ENCODE measurements at regions not wholly inside any gene's neighbourhood (a gene's known extent, or its start where the extent isn't known, plus 50 kb on each side); places are given as distances from the start of the nearest gene placed in this dataset.

DNA sequence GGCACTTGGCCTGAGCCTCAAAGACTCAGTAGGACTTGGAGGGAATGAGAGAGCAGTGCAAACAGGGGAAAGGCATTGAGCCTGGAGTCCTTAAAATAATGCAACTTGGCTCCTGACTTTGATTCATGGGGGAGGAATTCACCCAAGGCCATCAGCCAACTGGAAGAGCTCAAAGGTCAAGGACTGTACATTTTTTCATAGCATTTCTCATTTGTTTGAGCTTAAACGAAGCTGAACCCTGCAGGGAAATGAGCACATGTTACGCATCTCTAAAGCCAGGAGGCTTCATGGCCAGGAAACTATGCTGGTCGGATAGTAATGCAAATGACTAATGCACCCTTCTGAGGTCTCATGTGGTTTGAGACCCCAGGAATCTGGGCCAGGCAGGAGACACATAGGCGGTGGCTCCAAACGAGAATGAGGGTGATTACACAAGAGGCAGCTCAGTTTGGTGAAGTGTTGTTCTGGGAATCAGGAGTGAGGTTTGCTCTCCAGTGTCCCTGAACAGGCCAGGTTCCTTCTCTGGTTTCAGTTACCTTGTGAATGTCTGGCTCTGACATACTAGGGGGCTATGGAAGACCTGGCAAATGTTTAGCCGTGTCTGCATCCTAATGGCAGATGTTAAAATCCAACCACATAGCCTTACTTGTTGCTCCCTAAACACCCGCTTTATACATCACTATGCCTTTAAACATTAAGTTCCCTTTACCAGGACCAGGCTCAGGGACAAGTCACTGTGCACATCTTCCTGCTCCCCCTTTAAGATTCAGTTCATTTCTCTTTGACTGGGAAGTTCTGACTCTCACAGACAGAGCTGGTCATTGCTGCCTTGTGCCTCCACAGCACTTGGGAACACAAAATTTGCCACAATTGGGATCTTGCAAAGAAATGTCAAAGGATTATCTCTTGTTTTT, 503.9 kb upstream of the USP24 start:
- DNase-seq: no peak
- H3K4me3 ChIP-seq: no peak overlapping the region
- H3K27me3 ChIP-seq (replicated peaks in 1 of 7): peaks cover 0 to 7% (median 0%) of the 10 kb centered on the region in 7 donors
- H3K36me3 ChIP-seq: no peaks in the 10 kb centered on the region
- 48 to 69% (median 64%) methylated on average over 7 of the region's 7 CpGs for WGBS, 5 donors
- H3K9me3 ChIP-seq: no peaks in the 10 kb centered on the region
- intact Hi-C loops (cut with DNase I; ENCODE audit: low total_unique reads): no loop called here
- no peak for TF ChIP-seq POLR2A (IDR thresholded peaks at IDR 0.05)
- peak in 1 of 3 donors; percentile 67 for TF ChIP-seq POLR2AphosphoS5 (IDR thresholded peaks at IDR 0.05)
- TF ChIP-seq, protein P1, sequence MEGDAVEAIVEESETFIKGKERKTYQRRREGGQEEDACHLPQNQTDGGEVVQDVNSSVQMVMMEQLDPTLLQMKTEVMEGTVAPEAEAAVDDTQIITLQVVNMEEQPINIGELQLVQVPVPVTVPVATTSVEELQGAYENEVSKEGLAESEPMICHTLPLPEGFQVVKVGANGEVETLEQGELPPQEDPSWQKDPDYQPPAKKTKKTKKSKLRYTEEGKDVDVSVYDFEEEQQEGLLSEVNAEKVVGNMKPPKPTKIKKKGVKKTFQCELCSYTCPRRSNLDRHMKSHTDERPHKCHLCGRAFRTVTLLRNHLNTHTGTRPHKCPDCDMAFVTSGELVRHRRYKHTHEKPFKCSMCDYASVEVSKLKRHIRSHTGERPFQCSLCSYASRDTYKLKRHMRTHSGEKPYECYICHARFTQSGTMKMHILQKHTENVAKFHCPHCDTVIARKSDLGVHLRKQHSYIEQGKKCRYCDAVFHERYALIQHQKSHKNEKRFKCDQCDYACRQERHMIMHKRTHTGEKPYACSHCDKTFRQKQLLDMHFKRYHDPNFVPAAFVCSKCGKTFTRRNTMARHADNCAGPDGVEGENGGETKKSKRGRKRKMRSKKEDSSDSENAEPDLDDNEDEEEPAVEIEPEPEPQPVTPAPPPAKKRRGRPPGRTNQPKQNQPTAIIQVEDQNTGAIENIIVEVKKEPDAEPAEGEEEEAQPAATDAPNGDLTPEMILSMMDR (IDR thresholded peaks at IDR 0.05 in 8 of 11, conservative IDR thresholded peaks at IDR 0.05 in 3 of 11): no peak
- H3K4me1 ChIP-seq: peaks cover 0 to 12% (median 2%) of the 10 kb centered on the region in 6 donors
- H3K27ac ChIP-seq: peak overlapping the region in 7 of 8 donors; percentile 37 to 68 (median 49)

DNA sequence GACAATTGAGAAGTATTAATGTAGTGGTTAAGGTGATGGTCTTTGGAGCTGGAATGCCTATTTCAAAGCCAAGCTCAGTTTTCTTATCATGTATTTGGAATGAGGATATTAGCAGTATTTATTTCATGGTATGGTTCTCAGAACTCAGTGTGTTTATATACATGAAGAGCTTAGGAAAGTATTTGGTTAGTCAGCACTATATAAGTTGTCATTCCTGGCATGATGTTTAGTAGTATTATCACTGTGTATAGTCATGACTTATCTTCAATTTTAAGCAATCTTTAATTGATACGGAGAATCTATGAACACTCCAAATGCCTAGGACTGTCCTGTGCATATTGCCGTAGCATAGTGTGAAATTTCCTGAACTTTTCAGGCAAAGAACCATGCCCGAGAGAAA, 501.9 kb upstream of the USP24 start:
- intact Hi-C loops (cut with DNase I; ENCODE audit: low total_unique reads): no loop called here
- DNase-seq: no peak
- 87 to 91% (median 89%) methylated on average over 3 of the region's 3 CpGs for WGBS, 5 donors
- TF ChIP-seq POLR2A (IDR thresholded peaks at IDR 0.05) (no peak), POLR2AphosphoS5 (IDR thresholded peaks at IDR 0.05) (no peak)
- TF ChIP-seq, protein P1 (IDR thresholded peaks at IDR 0.05 in 8 of 11, conservative IDR thresholded peaks at IDR 0.05 in 3 of 11): no peak
- Histone ChIP-seq H3K9me3 (no peaks in the 10 kb centered on the region), H3K27ac (peak overlapping the region in 4 of 8 donors; percentile 28 to 54 (median 48)), H3K36me3 (no peaks in the 10 kb centered on the region), H3K4me3 (no peak overlapping the region), H3K27me3 (replicated peaks in 1 of 7) (peaks cover 0 to 14% (median 0%) of the 10 kb centered on the region in 7 donors), H3K4me1 (peaks cover 0 to 12% (median 2%) of the 10 kb centered on the region in 6 donors)

DNA sequence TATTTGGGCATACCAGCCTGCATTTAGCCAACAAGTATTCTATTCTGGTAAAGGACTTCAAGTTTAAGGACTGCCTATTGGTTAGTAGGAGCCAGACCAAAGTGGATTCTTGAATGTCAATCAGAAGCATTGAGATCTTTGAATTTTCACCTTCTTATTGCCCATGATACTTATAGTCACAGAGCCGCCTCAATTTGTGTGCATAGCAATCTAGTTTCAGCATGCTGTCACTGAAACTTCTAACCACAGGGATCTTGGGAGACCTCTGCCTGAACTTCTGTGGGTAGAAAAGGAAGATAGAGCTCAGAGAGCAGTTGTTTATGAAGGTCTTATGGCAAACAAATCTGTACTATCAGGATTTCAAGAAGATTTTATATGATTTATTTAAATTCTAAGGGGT, 501.4 kb upstream of the USP24 start:
- WGBS, 5 donors: 76 to 91% (median 80%) methylated on average over 1 of the region's 1 CpG
- no peak for DNase-seq
- no peaks in the 10 kb centered on the region for H3K9me3 ChIP-seq
- intact Hi-C loops (cut with DNase I; ENCODE audit: low total_unique reads): no loop called here
- H3K4me3 ChIP-seq: no peak overlapping the region
- TF ChIP-seq POLR2A (IDR thresholded peaks at IDR 0.05) (no peak), POLR2AphosphoS5 (IDR thresholded peaks at IDR 0.05) (no peak)
- no peaks in the 10 kb centered on the region for H3K36me3 ChIP-seq
- H3K27me3 ChIP-seq (replicated peaks in 1 of 7): peaks cover 0 to 14% (median 0%) of the 10 kb centered on the region in 7 donors
- H3K4me1 ChIP-seq: peaks cover 0 to 12% (median 2%) of the 10 kb centered on the region in 6 donors
- peak overlapping the region in 4 of 8 donors; percentile 6 to 54 (median 39) for H3K27ac ChIP-seq

DNA sequence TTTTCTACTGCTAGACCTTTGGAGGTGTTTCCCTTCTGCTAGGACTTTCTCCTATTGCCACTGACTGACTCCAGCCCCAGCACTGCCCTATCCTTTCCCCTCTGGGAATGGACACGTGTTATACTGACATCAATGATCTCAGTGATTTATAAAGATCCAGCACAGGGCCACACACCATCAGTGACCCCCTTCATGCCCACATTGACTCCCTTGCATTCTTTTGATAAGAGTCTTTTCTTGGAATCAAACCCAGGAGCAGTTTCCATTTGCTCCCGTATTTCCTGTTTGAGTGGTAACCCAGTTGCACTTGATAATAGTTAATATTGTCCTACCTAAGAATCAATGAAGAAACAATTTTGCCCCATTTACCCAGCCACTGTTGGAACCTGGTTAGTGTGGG, 501.0 kb upstream of the USP24 start:
- no peak for DNase-seq
- intact Hi-C loops (cut with DNase I; ENCODE audit: low total_unique reads): no loop called here

More for the DNA sequence above, 501.0 kb upstream of the USP24 start:
- Histone ChIP-seq H3K27ac (peak overlapping the region in 5 of 8 donors; percentile 28 to 54 (median 43)), H3K27me3 (replicated peaks in 1 of 7) (peaks cover 0 to 14% (median 0%) of the 10 kb centered on the region in 7 donors), H3K9me3 (no peaks in the 10 kb centered on the region), H3K36me3 (no peaks in the 10 kb centered on the region), H3K4me1 (peaks cover 0 to 12% (median 2%) of the 10 kb centered on the region in 6 donors), H3K4me3 (no peak overlapping the region)
- TF ChIP-seq POLR2AphosphoS5 (IDR thresholded peaks at IDR 0.05) (peak in 1 of 3 donors; percentile 34), POLR2A (IDR thresholded peaks at IDR 0.05) (no peak)
- TF ChIP-seq, protein P1 (IDR thresholded peaks at IDR 0.05 in 8 of 11, conservative IDR thresholded peaks at IDR 0.05 in 3 of 11): no peak
- 63 to 79% (median 66%) methylated on average over 2 of the region's 2 CpGs for WGBS, 5 donors
